Kasumi-1 (cell line): ENCODE measurements at regions not wholly inside any gene's neighbourhood (a gene's known extent, or its start where the extent isn't known, plus 50 kb on each side); places are given as distances from the start of the nearest gene placed in this dataset.
"Not testable (repeated sequence)": the region's sequence is repeated elsewhere in the genome, so short reads cannot be mapped to it uniquely, and the experiment has no call there.

Experiments used
- DNase-seq, 2 experiments: peaks; one replicate each; lab custom pipeline; 2025; lab: John Stamatoyannopoulos, UW

GRCh38 chr4:175281894-175282293 lies 363.7 kb downstream of the ADAM29 start:
- DNase-seq: no peak

- DNase-seq: no peak
Observed at GRCh38 chr4:175282407-175282806, 364.2 kb downstream of the ADAM29 start.

- no peak for DNase-seq
Observed at GRCh38 chr4:175290401-175290800, 372.2 kb downstream of the ADAM29 start.

- no peak for DNase-seq
Observed at GRCh38 chr4:175297965-175298565, 379.9 kb downstream of the ADAM29 start.

GRCh38 chr4:175306436-175306835 lies 388.3 kb downstream of the ADAM29 start:
- no peak for DNase-seq

- DNase-seq: no peak
Observed at GRCh38 chr4:175307326-175307725, 389.2 kb downstream of the ADAM29 start.

GRCh38 chr4:175308236-175308635 lies 390.1 kb downstream of the ADAM29 start:
- no peak for DNase-seq

- DNase-seq: no peak
Observed at GRCh38 chr4:175309041-175309440, 390.9 kb downstream of the ADAM29 start.

- DNase-seq: no peak
Observed at GRCh38 chr4:175325230-175325629, 407.1 kb downstream of the ADAM29 start.

GRCh38 chr4:175326796-175327195 lies 408.6 kb downstream of the ADAM29 start:
- DNase-seq: no peak

GRCh38 chr4:175330236-175330635 lies 412.1 kb downstream of the ADAM29 start:
- DNase-seq: no peak

GRCh38 chr4:175330652-175331051 lies 412.5 kb downstream of the ADAM29 start:
- no peak for DNase-seq

GRCh38 chr4:175335331-175335730 lies 417.2 kb downstream of the ADAM29 start:
- DNase-seq: no peak

GRCh38 chr4:175336570-175336969 lies 418.4 kb downstream of the ADAM29 start:
- not testable (repeated sequence) for DNase-seq

- DNase-seq: no peak
Observed at GRCh38 chr4:175339100-175339707, 421.0 kb downstream of the ADAM29 start.

- DNase-seq: no peak
Observed at GRCh38 chr4:175341203-175341755, 423.1 kb downstream of the ADAM29 start.

- no peak for DNase-seq
Observed at GRCh38 chr4:175346376-175346775, 428.2 kb downstream of the ADAM29 start.

GRCh38 chr4:175350246-175350645 lies 432.1 kb downstream of the ADAM29 start:
- no peak for DNase-seq

- no peak for DNase-seq
Observed at GRCh38 chr4:175351473-175351872, 433.3 kb downstream of the ADAM29 start.

- no peak for DNase-seq
Observed at GRCh38 chr4:175369087-175369486, 443.0 kb downstream of the GPM6A start.

- DNase-seq: no peak
Observed at GRCh38 chr4:175371091-175371490, 441.0 kb downstream of the GPM6A start.

- no peak for DNase-seq
Observed at GRCh38 chr4:175373031-175373430, 439.0 kb downstream of the GPM6A start.

GRCh38 chr4:175374459-175374858 lies 437.6 kb downstream of the GPM6A start:
- no peak for DNase-seq
